ENCODE measurements at regions not wholly inside any gene's neighbourhood (a gene's known extent, or its start where the extent isn't known, plus 50 kb on each side); places are given as distances from the start of the nearest gene placed in this dataset.

- Histone ChIP-seq H3K4me1 (ENCODE audit: control insufficient read depth, insufficient read depth, low read length) (no peaks in the 10 kb centered on the region), H3K27ac (ENCODE audit: low read length) (no peak overlapping the region), H3K27me3 (ENCODE audit: control insufficient read depth, insufficient read depth, low read length) (no peaks in the 10 kb centered on the region), H3K36me3 (ENCODE audit: control insufficient read depth, insufficient read depth, low read length) (no peaks in the 10 kb centered on the region), H3K4me3 (ENCODE audit: low read length) (no peak overlapping the region), H3K9me3 (ENCODE audit: control insufficient read depth, low read depth, low read length) (no peaks in the 10 kb centered on the region)
- DNase-seq: no peak
- 100% methylated on average over 1 of the region's 3 CpGs for WGBS (ENCODE audit: insufficient coverage, low lambda C conversion rate)
Observed at GRCh38 chr2:41957431-41957830, 90.4 kb upstream of the PKDCC start.

- Histone ChIP-seq H3K27ac (ENCODE audit: low read length) (no peak overlapping the region), H3K4me1 (ENCODE audit: control insufficient read depth, insufficient read depth, low read length) (peaks cover 4% of the 10 kb centered on the region), H3K27me3 (ENCODE audit: control insufficient read depth, insufficient read depth, low read length) (no peaks in the 10 kb centered on the region), H3K9me3 (ENCODE audit: control insufficient read depth, low read depth, low read length) (no peaks in the 10 kb centered on the region), H3K4me3 (ENCODE audit: low read length) (no peak overlapping the region), H3K36me3 (ENCODE audit: control insufficient read depth, insufficient read depth, low read length) (no peaks in the 10 kb centered on the region)
- no peak for DNase-seq
- WGBS (ENCODE audit: insufficient coverage, low lambda C conversion rate): 87% methylated on average over 3 of the region's 4 CpGs
Observed at GRCh38 chr2:41958251-41958650, 89.6 kb upstream of the PKDCC start.

- Histone ChIP-seq H3K36me3 (ENCODE audit: control insufficient read depth, insufficient read depth, low read length) (no peaks in the 10 kb centered on the region), H3K27ac (ENCODE audit: low read length) (no peak overlapping the region), H3K4me3 (ENCODE audit: low read length) (no peak overlapping the region), H3K9me3 (ENCODE audit: control insufficient read depth, low read depth, low read length) (no peaks in the 10 kb centered on the region), H3K4me1 (ENCODE audit: control insufficient read depth, insufficient read depth, low read length) (peaks cover 9% of the 10 kb centered on the region), H3K27me3 (ENCODE audit: control insufficient read depth, insufficient read depth, low read length) (no peaks in the 10 kb centered on the region)
- WGBS (ENCODE audit: insufficient coverage, low lambda C conversion rate): 93% methylated on average over 2 of the region's 2 CpGs
- no peak for DNase-seq
Observed at GRCh38 chr2:41958775-41959174, 89.0 kb upstream of the PKDCC start.

- peaks cover 17% of the 10 kb centered on the region for H3K4me1 ChIP-seq (ENCODE audit: control insufficient read depth, insufficient read depth, low read length)
- H3K27ac ChIP-seq (ENCODE audit: low read length): no peak overlapping the region
- DNase-seq: no peak
- H3K27me3 ChIP-seq (ENCODE audit: control insufficient read depth, insufficient read depth, low read length): no peaks in the 10 kb centered on the region
- 86% methylated on average over 1 of the region's 2 CpGs for WGBS (ENCODE audit: insufficient coverage, low lambda C conversion rate)
- H3K9me3 ChIP-seq (ENCODE audit: control insufficient read depth, low read depth, low read length): no peaks in the 10 kb centered on the region
- H3K4me3 ChIP-seq (ENCODE audit: low read length): no peak overlapping the region
- no peaks in the 10 kb centered on the region for H3K36me3 ChIP-seq (ENCODE audit: control insufficient read depth, insufficient read depth, low read length)
Observed at GRCh38 chr2:41959760-41960159, 88.1 kb upstream of the PKDCC start.

- Histone ChIP-seq H3K9me3 (ENCODE audit: control insufficient read depth, low read depth, low read length) (no peaks in the 10 kb centered on the region), H3K27ac (ENCODE audit: low read length) (peak overlapping the region; percentile 64), H3K4me1 (ENCODE audit: control insufficient read depth, insufficient read depth, low read length) (peaks cover 35% of the 10 kb centered on the region), H3K4me3 (ENCODE audit: low read length) (no peak overlapping the region), H3K27me3 (ENCODE audit: control insufficient read depth, insufficient read depth, low read length) (no peaks in the 10 kb centered on the region), H3K36me3 (ENCODE audit: control insufficient read depth, insufficient read depth, low read length) (no peaks in the 10 kb centered on the region)
- DNase-seq: no peak
- 50% methylated on average over 1 of the region's 5 CpGs for WGBS (ENCODE audit: insufficient coverage, low lambda C conversion rate)
Observed at GRCh38 chr2:41962922-41963622, 84.7 kb upstream of the PKDCC start.

- Histone ChIP-seq H3K27ac (ENCODE audit: low read length) (peak overlapping the region; percentile 64), H3K27me3 (ENCODE audit: control insufficient read depth, insufficient read depth, low read length) (no peaks in the 10 kb centered on the region), H3K36me3 (ENCODE audit: control insufficient read depth, insufficient read depth, low read length) (no peaks in the 10 kb centered on the region), H3K4me3 (ENCODE audit: low read length) (no peak overlapping the region), H3K9me3 (ENCODE audit: control insufficient read depth, low read depth, low read length) (no peaks in the 10 kb centered on the region), H3K4me1 (ENCODE audit: control insufficient read depth, insufficient read depth, low read length) (peaks cover 40% of the 10 kb centered on the region)
- peak; percentile 93 to 95 for DNase-seq
- WGBS (ENCODE audit: insufficient coverage, low lambda C conversion rate): no CpG with 5 or more reads among the region's 10 CpGs
Observed at GRCh38 chr2:41963661-41964525, 83.9 kb upstream of the PKDCC start.

GRCh38 chr2:41965173-41965908, 82.5 kb upstream of the PKDCC start:
- WGBS (ENCODE audit: insufficient coverage, low lambda C conversion rate): no CpG with 5 or more reads among the region's 5 CpGs
- H3K4me1 ChIP-seq (ENCODE audit: control insufficient read depth, insufficient read depth, low read length): peaks cover 40% of the 10 kb centered on the region
- H3K36me3 ChIP-seq (ENCODE audit: control insufficient read depth, insufficient read depth, low read length): no peaks in the 10 kb centered on the region
- H3K9me3 ChIP-seq (ENCODE audit: control insufficient read depth, low read depth, low read length): no peaks in the 10 kb centered on the region
- H3K4me3 ChIP-seq (ENCODE audit: low read length): no peak overlapping the region
- H3K27me3 ChIP-seq (ENCODE audit: control insufficient read depth, insufficient read depth, low read length): no peaks in the 10 kb centered on the region
- no peak overlapping the region for H3K27ac ChIP-seq (ENCODE audit: low read length)
- no peak for DNase-seq

GRCh38 chr2:41965909-41966295, 81.9 kb upstream of the PKDCC start:
- Histone ChIP-seq H3K36me3 (ENCODE audit: control insufficient read depth, insufficient read depth, low read length) (no peaks in the 10 kb centered on the region), H3K27ac (ENCODE audit: low read length) (no peak overlapping the region), H3K4me1 (ENCODE audit: control insufficient read depth, insufficient read depth, low read length) (peaks cover 40% of the 10 kb centered on the region), H3K27me3 (ENCODE audit: control insufficient read depth, insufficient read depth, low read length) (no peaks in the 10 kb centered on the region), H3K4me3 (ENCODE audit: low read length) (no peak overlapping the region), H3K9me3 (ENCODE audit: control insufficient read depth, low read depth, low read length) (no peaks in the 10 kb centered on the region)
- DNase-seq: no peak
- no CpG with 5 or more reads among the region's 2 CpGs for WGBS (ENCODE audit: insufficient coverage, low lambda C conversion rate)

- H3K4me3 ChIP-seq (ENCODE audit: low read length): no peak overlapping the region
- peaks cover 40% of the 10 kb centered on the region for H3K4me1 ChIP-seq (ENCODE audit: control insufficient read depth, insufficient read depth, low read length)
- DNase-seq: peak in 1 of 2 donors; percentile 39
- H3K36me3 ChIP-seq (ENCODE audit: control insufficient read depth, insufficient read depth, low read length): no peaks in the 10 kb centered on the region
- H3K27ac ChIP-seq (ENCODE audit: low read length): no peak overlapping the region
- no peaks in the 10 kb centered on the region for H3K9me3 ChIP-seq (ENCODE audit: control insufficient read depth, low read depth, low read length)
- no CpG with 5 or more reads among the region's 10 CpGs for WGBS (ENCODE audit: insufficient coverage, low lambda C conversion rate)
- no peaks in the 10 kb centered on the region for H3K27me3 ChIP-seq (ENCODE audit: control insufficient read depth, insufficient read depth, low read length)
Observed at GRCh38 chr2:41966431-41966893, 81.4 kb upstream of the PKDCC start.

- peaks cover 40% of the 10 kb centered on the region for H3K4me1 ChIP-seq (ENCODE audit: control insufficient read depth, insufficient read depth, low read length)
- no peaks in the 10 kb centered on the region for H3K9me3 ChIP-seq (ENCODE audit: control insufficient read depth, low read depth, low read length)
- H3K4me3 ChIP-seq (ENCODE audit: low read length): no peak overlapping the region
- H3K27ac ChIP-seq (ENCODE audit: low read length): no peak overlapping the region
- no peaks in the 10 kb centered on the region for H3K36me3 ChIP-seq (ENCODE audit: control insufficient read depth, insufficient read depth, low read length)
- no CpG with 5 or more reads among the region's 8 CpGs for WGBS (ENCODE audit: insufficient coverage, low lambda C conversion rate)
- no peak for DNase-seq
- no peaks in the 10 kb centered on the region for H3K27me3 ChIP-seq (ENCODE audit: control insufficient read depth, insufficient read depth, low read length)
Observed at GRCh38 chr2:41966920-41967319, 80.9 kb upstream of the PKDCC start.
